ENCODE measurements at regions not wholly inside any gene's neighbourhood (a gene's known extent, or its start where the extent isn't known, plus 50 kb on each side); places are given as distances from the start of the nearest gene placed in this dataset.

DNA sequence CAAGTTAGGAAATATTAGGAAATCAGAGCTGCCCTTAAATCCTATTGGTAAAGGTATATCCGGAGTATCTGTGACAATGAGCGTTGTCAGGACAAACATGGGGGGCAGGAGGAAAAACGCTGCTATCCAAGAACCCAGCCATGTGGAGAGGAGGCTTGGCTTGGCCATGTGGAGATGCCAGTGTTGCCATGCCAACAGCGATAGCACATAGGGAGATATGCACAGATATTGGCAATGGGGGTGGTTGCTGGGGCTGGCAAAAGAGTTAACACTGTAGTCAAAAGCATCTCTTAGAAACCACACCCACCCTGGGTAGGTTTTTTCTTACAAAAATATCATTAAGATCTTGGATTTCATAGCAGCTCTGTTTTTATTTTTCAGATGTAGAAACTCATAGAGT, 106.4 kb upstream of the ASTN2 start:
- H3F3A ChIP-seq (replicated peaks; ENCODE audit: low read depth): no peaks in the 10 kb centered on the region
- TF ChIP-seq POLR2AphosphoS5 (IDR thresholded peaks at IDR 0.05; ENCODE audit: low read depth) (no peak), ZNF114 (CRISPR knock-in tag; IDR thresholded peaks at IDR 0.05) (no peak)
- no peaks in the 10 kb centered on the region for H4K20me1 ChIP-seq (replicated peaks; ENCODE audit: insufficient read depth)
- ATAC-seq (no peak), DNase-seq (ENCODE audit: low spot score) (no peak)
- Mint-ChIP-seq H3K4me3 (no peak overlapping the region), H3K4me1 (no peaks in the 10 kb centered on the region), H3K27ac (no peak overlapping the region), H3K36me3 (ENCODE audit: low read depth) (peaks cover 6% of the 10 kb centered on the region; the same call in 1 of the 3 replicates), H3K9me3 (peaks cover 15% of the 10 kb centered on the region), H3K27me3 (ENCODE audit: insufficient read depth, low read depth, poor library complexity) (no peaks in the 10 kb centered on the region)
- no peaks in the 10 kb centered on the region for H3K4me1 ChIP-seq (ENCODE audit: insufficient read depth)
- no peaks in the 10 kb centered on the region for H3K79me2 ChIP-seq (replicated peaks; ENCODE audit: insufficient read depth)
- H3K27me3 ChIP-seq (ENCODE audit: insufficient read depth): no peaks in the 10 kb centered on the region
- H3K36me3 ChIP-seq (ENCODE audit: insufficient read depth): no peaks in the 10 kb centered on the region
- no peak overlapping the region for H2AFZ ChIP-seq
- H3K4me2 ChIP-seq: no peak overlapping the region
- no peak overlapping the region for H3K4me3 ChIP-seq
- H3K27ac ChIP-seq (ENCODE audit: low read depth): no peak overlapping the region
- peaks cover 6% of the 10 kb centered on the region; the same call in 1 of the 2 replicates for H3K9me2 ChIP-seq (ENCODE audit: insufficient read depth)

DNA sequence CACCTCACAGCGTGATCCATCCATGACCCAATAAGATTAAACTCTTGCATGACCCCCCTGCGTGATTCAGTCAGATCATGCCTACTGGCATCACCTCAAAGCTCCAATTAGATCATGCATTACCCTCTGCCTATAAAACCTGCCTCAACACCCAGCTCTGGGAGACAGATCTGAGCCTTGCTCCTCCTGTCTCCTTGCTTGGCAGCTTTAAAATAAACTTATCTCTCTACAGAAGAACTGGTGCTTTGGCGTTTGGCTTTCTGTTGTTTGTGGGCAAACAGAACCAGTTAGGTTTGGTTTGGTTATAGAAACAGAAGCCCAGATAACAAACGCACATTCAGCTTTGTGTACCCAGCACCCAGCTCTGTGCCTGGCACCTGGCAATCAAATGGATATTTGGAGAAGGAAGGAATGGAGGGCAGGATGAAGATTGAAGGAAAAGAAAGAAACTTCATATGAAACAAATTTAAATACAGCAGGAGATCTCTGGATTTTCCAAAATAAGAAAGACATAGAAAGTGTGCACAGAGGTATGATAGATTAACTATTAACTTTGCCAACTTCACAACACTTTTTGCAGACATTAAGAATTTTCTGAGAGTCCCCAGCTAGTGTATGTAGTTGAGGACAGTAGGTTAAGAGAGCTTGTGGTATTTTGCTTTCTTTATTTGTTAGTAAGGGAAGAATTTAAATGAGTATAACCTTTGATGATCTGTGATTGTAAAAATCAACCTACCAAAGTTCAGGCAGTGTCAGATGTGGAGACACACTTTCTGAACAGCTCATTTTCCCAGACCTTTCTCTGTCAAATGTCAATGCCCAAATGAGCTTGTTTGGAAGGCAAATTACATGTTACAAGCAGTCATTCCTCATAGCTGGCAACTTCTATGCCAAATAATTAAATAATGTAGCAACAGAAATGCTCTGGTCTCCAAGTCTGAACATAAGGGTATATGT, 102.1 kb upstream of the ASTN2 start:
- H3K36me3 Mint-ChIP-seq (ENCODE audit: low read depth): peaks cover 6% of the 10 kb centered on the region; the same call in 1 of the 3 replicates
- no peaks in the 10 kb centered on the region for H3K27me3 ChIP-seq (ENCODE audit: insufficient read depth)
- H3K4me2 ChIP-seq: no peak overlapping the region
- no peak overlapping the region for H2AFZ ChIP-seq
- H3K4me1 ChIP-seq (ENCODE audit: insufficient read depth): no peaks in the 10 kb centered on the region
- no peak overlapping the region for H3K27ac ChIP-seq (ENCODE audit: low read depth)
- H4K20me1 ChIP-seq (replicated peaks; ENCODE audit: insufficient read depth): no peaks in the 10 kb centered on the region
- H3K27me3 Mint-ChIP-seq (ENCODE audit: insufficient read depth, low read depth, poor library complexity): no peaks in the 10 kb centered on the region
- no peaks in the 10 kb centered on the region for H3K4me1 Mint-ChIP-seq
- no peaks in the 10 kb centered on the region for H3K36me3 ChIP-seq (ENCODE audit: insufficient read depth)
- no peak overlapping the region for H3K4me3 Mint-ChIP-seq
- no peak overlapping the region for H3K4me3 ChIP-seq
- H3K9me3 Mint-ChIP-seq: peaks cover 15% of the 10 kb centered on the region
- ATAC-seq (no peak), DNase-seq (ENCODE audit: low spot score) (no peak)
- peaks cover 12% of the 10 kb centered on the region for H3K9me2 ChIP-seq (ENCODE audit: insufficient read depth)
- no peak overlapping the region for H3K27ac Mint-ChIP-seq
- no peaks in the 10 kb centered on the region for H3K79me2 ChIP-seq (replicated peaks; ENCODE audit: insufficient read depth)
- H3F3A ChIP-seq (replicated peaks; ENCODE audit: low read depth): no peaks in the 10 kb centered on the region
- TF ChIP-seq, protein P1, sequence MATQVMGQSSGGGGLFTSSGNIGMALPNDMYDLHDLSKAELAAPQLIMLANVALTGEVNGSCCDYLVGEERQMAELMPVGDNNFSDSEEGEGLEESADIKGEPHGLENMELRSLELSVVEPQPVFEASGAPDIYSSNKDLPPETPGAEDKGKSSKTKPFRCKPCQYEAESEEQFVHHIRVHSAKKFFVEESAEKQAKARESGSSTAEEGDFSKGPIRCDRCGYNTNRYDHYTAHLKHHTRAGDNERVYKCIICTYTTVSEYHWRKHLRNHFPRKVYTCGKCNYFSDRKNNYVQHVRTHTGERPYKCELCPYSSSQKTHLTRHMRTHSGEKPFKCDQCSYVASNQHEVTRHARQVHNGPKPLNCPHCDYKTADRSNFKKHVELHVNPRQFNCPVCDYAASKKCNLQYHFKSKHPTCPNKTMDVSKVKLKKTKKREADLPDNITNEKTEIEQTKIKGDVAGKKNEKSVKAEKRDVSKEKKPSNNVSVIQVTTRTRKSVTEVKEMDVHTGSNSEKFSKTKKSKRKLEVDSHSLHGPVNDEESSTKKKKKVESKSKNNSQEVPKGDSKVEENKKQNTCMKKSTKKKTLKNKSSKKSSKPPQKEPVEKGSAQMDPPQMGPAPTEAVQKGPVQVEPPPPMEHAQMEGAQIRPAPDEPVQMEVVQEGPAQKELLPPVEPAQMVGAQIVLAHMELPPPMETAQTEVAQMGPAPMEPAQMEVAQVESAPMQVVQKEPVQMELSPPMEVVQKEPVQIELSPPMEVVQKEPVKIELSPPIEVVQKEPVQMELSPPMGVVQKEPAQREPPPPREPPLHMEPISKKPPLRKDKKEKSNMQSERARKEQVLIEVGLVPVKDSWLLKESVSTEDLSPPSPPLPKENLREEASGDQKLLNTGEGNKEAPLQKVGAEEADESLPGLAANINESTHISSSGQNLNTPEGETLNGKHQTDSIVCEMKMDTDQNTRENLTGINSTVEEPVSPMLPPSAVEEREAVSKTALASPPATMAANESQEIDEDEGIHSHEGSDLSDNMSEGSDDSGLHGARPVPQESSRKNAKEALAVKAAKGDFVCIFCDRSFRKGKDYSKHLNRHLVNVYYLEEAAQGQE (IDR thresholded peaks at IDR 0.05; ENCODE audit: unreplicated experiment): no peak
- TF ChIP-seq EZH2 (IDR thresholded peaks at IDR 0.05; ENCODE audit: low read depth, unreplicated experiment): no peak
- no peak for TF ChIP-seq ZNF114 (CRISPR knock-in tag; IDR thresholded peaks at IDR 0.05)
- TF ChIP-seq ZNF331 (CRISPR knock-in tag; IDR thresholded peaks at IDR 0.05; ENCODE audit: low read depth): no peak
- TF ChIP-seq NANOG (IDR thresholded peaks at IDR 0.05; ENCODE audit: borderline replicate concordance): no peak
- TF ChIP-seq POLR2AphosphoS5 (IDR thresholded peaks at IDR 0.05; ENCODE audit: low read depth): no peak
- TF ChIP-seq, protein P2, sequence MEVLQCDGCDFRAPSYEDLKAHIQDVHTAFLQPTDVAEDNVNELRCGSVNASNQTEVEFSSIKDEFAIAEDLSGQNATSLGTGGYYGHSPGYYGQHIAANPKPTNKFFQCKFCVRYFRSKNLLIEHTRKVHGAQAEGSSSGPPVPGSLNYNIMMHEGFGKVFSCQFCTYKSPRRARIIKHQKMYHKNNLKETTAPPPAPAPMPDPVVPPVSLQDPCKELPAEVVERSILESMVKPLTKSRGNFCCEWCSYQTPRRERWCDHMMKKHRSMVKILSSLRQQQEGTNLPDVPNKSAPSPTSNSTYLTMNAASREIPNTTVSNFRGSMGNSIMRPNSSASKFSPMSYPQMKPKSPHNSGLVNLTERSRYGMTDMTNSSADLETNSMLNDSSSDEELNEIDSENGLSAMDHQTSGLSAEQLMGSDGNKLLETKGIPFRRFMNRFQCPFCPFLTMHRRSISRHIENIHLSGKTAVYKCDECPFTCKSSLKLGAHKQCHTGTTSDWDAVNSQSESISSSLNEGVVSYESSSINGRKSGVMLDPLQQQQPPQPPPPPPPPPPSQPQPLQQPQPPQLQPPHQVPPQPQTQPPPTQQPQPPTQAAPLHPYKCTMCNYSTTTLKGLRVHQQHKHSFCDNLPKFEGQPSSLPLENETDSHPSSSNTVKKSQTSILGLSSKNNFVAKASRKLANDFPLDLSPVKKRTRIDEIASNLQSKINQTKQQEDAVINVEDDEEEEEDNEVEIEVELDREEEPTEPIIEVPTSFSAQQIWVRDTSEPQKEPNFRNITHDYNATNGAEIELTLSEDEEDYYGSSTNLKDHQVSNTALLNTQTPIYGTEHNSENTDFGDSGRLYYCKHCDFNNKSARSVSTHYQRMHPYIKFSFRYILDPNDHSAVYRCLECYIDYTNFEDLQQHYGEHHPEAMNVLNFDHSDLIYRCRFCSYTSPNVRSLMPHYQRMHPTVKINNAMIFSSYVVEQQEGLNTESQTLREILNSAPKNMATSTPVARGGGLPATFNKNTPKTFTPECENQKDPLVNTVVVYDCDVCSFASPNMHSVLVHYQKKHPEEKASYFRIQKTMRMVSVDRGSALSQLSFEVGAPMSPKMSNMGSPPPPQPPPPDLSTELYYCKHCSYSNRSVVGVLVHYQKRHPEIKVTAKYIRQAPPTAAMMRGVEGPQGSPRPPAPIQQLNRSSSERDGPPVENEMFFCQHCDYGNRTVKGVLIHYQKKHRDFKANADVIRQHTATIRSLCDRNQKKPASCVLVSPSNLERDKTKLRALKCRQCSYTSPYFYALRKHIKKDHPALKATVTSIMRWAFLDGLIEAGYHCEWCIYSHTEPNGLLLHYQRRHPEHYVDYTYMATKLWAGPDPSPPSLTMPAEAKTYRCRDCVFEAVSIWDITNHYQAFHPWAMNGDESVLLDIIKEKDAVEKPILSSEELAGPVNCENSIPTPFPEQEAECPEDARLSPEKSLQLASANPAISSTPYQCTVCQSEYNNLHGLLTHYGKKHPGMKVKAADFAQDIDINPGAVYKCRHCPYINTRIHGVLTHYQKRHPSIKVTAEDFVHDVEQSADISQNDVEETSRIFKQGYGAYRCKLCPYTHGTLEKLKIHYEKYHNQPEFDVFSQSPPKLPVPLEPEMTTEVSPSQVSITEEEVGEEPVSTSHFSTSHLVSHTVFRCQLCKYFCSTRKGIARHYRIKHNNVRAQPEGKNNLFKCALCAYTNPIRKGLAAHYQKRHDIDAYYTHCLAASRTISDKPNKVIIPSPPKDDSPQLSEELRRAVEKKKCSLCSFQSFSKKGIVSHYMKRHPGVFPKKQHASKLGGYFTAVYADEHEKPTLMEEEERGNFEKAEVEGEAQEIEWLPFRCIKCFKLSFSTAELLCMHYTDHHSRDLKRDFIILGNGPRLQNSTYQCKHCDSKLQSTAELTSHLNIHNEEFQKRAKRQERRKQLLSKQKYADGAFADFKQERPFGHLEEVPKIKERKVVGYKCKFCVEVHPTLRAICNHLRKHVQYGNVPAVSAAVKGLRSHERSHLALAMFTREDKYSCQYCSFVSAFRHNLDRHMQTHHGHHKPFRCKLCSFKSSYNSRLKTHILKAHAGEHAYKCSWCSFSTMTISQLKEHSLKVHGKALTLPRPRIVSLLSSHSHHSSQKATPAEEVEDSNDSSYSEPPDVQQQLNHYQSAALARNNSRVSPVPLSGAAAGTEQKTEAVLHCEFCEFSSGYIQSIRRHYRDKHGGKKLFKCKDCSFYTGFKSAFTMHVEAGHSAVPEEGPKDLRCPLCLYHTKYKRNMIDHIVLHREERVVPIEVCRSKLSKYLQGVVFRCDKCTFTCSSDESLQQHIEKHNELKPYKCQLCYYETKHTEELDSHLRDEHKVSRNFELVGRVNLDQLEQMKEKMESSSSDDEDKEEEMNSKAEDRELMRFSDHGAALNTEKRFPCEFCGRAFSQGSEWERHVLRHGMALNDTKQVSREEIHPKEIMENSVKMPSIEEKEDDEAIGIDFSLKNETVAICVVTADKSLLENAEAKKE (CRISPR knock-in tag; IDR thresholded peaks at IDR 0.05): no peak
- no peak for TF ChIP-seq CREB1 (CRISPR knock-in tag; IDR thresholded peaks at IDR 0.05; ENCODE audit: low read depth)
- TF ChIP-seq, protein P3, sequence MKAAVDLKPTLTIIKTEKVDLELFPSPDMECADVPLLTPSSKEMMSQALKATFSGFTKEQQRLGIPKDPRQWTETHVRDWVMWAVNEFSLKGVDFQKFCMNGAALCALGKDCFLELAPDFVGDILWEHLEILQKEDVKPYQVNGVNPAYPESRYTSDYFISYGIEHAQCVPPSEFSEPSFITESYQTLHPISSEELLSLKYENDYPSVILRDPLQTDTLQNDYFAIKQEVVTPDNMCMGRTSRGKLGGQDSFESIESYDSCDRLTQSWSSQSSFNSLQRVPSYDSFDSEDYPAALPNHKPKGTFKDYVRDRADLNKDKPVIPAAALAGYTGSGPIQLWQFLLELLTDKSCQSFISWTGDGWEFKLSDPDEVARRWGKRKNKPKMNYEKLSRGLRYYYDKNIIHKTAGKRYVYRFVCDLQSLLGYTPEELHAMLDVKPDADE (IDR thresholded peaks at IDR 0.05): no peak
- no peak for TF ChIP-seq STAT1 (IDR thresholded peaks at IDR 0.05; ENCODE audit: unreplicated experiment)
